ENCODE measurements at regions not wholly inside any gene's neighbourhood (a gene's known extent, or its start where the extent isn't known, plus 50 kb on each side); places are given as distances from the start of the nearest gene placed in this dataset.
"Not testable (repeated sequence)": the region's sequence is repeated elsewhere in the genome, so short reads cannot be mapped to it uniquely, and the experiment has no call there.

DNA sequence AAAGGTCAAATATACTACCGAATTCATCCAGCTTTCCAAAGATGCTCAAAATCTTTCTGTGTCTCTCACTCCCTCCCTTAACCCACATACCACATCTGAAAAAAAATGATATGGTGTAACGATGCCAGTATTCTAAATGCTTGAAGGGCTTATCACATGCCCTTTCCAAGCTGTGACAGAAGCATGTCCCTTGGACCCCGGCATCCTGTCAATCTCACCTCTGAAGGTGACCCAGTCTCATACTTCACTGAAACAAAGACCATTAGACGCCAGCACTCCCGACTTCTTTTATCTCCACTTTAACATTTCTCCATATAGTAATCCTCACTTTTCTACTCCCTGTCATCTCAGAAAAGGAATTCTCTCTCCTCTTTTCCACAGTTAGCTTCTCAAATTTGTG is 130.8 kb downstream of the KBTBD2 start:
- ATAC-seq, H3K27ac Mint-ChIP-seq, DNase-seq, H3K36me3 Mint-ChIP-seq, POLR2A ChIA-PET, H3K9me3 Mint-ChIP-seq: not testable (repeated sequence)
- Mint-ChIP-seq H3K4me1 (peaks cover 6 to 15% (median 12%) of the 10 kb centered on the region in 4 donors), H3K27me3 (peaks cover 25 to 59% (median 44%) of the 10 kb centered on the region in 5 donors), H3K4me3 (peak overlapping the region in 1 of 10 donors; percentile 12)

GRCh38 chr7:32759859-32760258 is 131.7 kb downstream of the KBTBD2 start:
- DNase-seq, H3K4me3 Mint-ChIP-seq, H3K9me3 Mint-ChIP-seq, ATAC-seq, H3K36me3 Mint-ChIP-seq, POLR2A ChIA-PET, H3K27ac Mint-ChIP-seq: not testable (repeated sequence)
- Mint-ChIP-seq H3K27me3 (peaks cover 24 to 62% (median 40%) of the 10 kb centered on the region in 5 donors), H3K4me1 (peaks cover 6 to 15% (median 12%) of the 10 kb centered on the region in 4 donors)

GRCh38 chr7:32753872-32754271 is 137.7 kb downstream of the KBTBD2 start:
- H3K4me1 Mint-ChIP-seq, H3K27ac Mint-ChIP-seq, ATAC-seq, H3K4me3 Mint-ChIP-seq, H3K9me3 Mint-ChIP-seq, H3K36me3 Mint-ChIP-seq, POLR2A ChIA-PET, DNase-seq: not testable (repeated sequence)
- H3K27me3 Mint-ChIP-seq = peaks cover 0 to 30% (median 9%) of the 10 kb centered on the region in 5 donors

DNA sequence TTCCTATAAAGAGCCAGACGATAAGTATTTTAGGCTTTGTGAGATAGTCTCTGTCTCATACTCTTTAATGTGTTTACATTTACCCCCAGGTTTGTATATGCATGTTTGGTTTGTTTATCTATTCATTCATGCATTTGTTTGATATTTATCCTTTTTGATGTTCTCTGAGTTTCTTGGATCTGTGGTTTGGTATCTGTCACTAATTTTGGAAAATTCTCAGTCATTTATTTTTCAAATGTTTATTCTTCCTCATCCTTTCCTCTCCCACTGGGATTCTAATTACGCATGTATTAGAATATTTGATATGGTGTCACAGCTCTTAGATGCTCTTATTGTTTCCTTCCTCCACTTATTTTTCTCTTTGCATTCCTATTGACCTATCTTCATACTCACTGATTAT is 143.2 kb downstream of the KBTBD2 start:
- H3K27ac Mint-ChIP-seq, DNase-seq, ATAC-seq, POLR2A ChIA-PET, H3K9me3 Mint-ChIP-seq, H3K4me3 Mint-ChIP-seq, H3K36me3 Mint-ChIP-seq, H3K4me1 Mint-ChIP-seq: not testable (repeated sequence)
- H3K27me3 Mint-ChIP-seq = peaks cover 2 to 48% (median 20%) of the 10 kb centered on the region in 5 donors

DNA sequence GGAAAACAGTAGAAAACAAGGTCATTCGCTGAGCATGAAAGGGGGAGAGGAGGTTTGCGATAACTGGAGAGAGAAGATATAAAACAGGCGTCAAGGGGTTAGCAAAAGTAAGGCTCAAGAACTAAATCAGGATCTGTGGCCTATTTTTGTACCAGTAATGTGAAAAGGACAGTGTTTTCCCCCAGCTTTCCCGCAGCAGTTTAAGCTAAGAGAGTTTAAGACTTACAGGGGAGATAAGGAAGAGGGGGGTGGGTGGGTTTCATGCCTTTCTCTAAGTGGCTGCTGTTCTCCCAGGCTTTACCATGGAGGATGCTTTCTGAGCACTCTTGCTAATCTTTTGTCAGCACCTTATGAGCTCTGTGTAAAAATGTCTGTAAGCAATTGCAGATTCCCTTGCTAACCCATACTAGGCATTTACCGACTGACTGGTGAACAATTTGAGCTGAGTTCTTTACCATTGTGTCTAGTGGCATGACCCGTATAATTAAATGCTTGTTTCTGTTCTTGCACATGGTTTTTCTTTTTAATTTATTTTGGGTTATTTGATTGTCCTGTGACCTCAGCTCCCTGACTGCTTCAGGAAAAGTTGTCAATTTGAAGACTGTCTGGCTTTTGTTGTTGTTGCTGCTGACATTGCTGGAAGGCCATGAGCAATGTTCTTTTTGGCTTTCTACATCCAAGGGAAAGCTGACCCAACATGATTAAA is 144.0 kb downstream of the KBTBD2 start:
- DNase-seq, H3K4me1 Mint-ChIP-seq, H3K27ac Mint-ChIP-seq, ATAC-seq, H3K36me3 Mint-ChIP-seq, H3K4me3 Mint-ChIP-seq, H3K9me3 Mint-ChIP-seq, POLR2A ChIA-PET: not testable (repeated sequence)
- H3K27me3 Mint-ChIP-seq = peaks cover 2 to 48% (median 20%) of the 10 kb centered on the region in 5 donors

- H3K27ac Mint-ChIP-seq, H3K36me3 Mint-ChIP-seq, H3K4me3 Mint-ChIP-seq, DNase-seq, ATAC-seq, H3K9me3 Mint-ChIP-seq, POLR2A ChIA-PET, H3K4me1 Mint-ChIP-seq: not testable (repeated sequence)
- peaks cover 4 to 20% (median 10%) of the 10 kb centered on the region in 5 donors for H3K27me3 Mint-ChIP-seq
Observed at GRCh38 chr7:32741853-32742476, 149.6 kb downstream of the KBTBD2 start.

GRCh38 chr7:32739749-32740148 is 151.8 kb downstream of the KBTBD2 start:
- H3K4me3 Mint-ChIP-seq, H3K9me3 Mint-ChIP-seq, H3K36me3 Mint-ChIP-seq, DNase-seq, ATAC-seq, POLR2A ChIA-PET, H3K4me1 Mint-ChIP-seq, H3K27ac Mint-ChIP-seq: not testable (repeated sequence)
- peaks cover 4 to 18% (median 16%) of the 10 kb centered on the region in 5 donors for H3K27me3 Mint-ChIP-seq

- not testable (repeated sequence) for DNase-seq, ATAC-seq
Observed at GRCh38 chr7:32738390-32738789, 153.2 kb downstream of the KBTBD2 start.

GRCh38 chr7:32732767-32733166 is 158.8 kb downstream of the KBTBD2 start:
- DNase-seq, POLR2A ChIA-PET, ATAC-seq, H3K9me3 Mint-ChIP-seq, H3K4me3 Mint-ChIP-seq, H3K4me1 Mint-ChIP-seq, H3K36me3 Mint-ChIP-seq: not testable (repeated sequence)
- Mint-ChIP-seq H3K27me3 (peaks cover 0 to 21% (median 14%) of the 10 kb centered on the region in 5 donors), H3K27ac (peak overlapping the region in 1 of 10 donors; percentile 5)

More at GRCh38 chr7:32738390-32738789, 153.2 kb downstream of the KBTBD2 start:
- H3K27me3 Mint-ChIP-seq, H3K4me1 Mint-ChIP-seq, POLR2A ChIA-PET, H3K4me3 Mint-ChIP-seq, H3K36me3 Mint-ChIP-seq, H3K27ac Mint-ChIP-seq, H3K9me3 Mint-ChIP-seq: not testable (repeated sequence)

- peak overlapping the region; percentile 36 to 82 (median 54) for H3K4me3 Mint-ChIP-seq
- not testable (repeated sequence) for ATAC-seq, H3K4me1 Mint-ChIP-seq, H3K27ac Mint-ChIP-seq, DNase-seq, H3K9me3 Mint-ChIP-seq, H3K36me3 Mint-ChIP-seq
- peaks cover 5 to 43% (median 23%) of the 10 kb centered on the region in 5 donors for H3K27me3 Mint-ChIP-seq
- POLR2A ChIA-PET = interaction anchor here (1.4 kb wide), 1 partner anchor 233 kb away, joined by 3 read pairs; no protein-coding TSS in a partner anchor
Observed at GRCh38 chr7:32729335-32729675, 162.3 kb downstream of the KBTBD2 start.

- peak; percentile 76 to 81 for ATAC-seq
- peak; percentile 9 to 62 (median 20) for DNase-seq
- H3K9me3 Mint-ChIP-seq, H3K36me3 Mint-ChIP-seq, H3K27ac Mint-ChIP-seq, H3K4me1 Mint-ChIP-seq: not testable (repeated sequence)
- peaks cover 5 to 48% (median 23%) of the 10 kb centered on the region in 5 donors for H3K27me3 Mint-ChIP-seq
- POLR2A ChIA-PET = interaction anchor here (0.7 to 1.4 kb wide), 2 partner anchors 162 to 233 kb away, joined by 3 read pairs; no protein-coding TSS in a partner anchor
- peak overlapping the region; percentile 43 to 82 (median 60) for H3K4me3 Mint-ChIP-seq
Observed at GRCh38 chr7:32728412-32729334, 162.9 kb downstream of the KBTBD2 start.

DNA sequence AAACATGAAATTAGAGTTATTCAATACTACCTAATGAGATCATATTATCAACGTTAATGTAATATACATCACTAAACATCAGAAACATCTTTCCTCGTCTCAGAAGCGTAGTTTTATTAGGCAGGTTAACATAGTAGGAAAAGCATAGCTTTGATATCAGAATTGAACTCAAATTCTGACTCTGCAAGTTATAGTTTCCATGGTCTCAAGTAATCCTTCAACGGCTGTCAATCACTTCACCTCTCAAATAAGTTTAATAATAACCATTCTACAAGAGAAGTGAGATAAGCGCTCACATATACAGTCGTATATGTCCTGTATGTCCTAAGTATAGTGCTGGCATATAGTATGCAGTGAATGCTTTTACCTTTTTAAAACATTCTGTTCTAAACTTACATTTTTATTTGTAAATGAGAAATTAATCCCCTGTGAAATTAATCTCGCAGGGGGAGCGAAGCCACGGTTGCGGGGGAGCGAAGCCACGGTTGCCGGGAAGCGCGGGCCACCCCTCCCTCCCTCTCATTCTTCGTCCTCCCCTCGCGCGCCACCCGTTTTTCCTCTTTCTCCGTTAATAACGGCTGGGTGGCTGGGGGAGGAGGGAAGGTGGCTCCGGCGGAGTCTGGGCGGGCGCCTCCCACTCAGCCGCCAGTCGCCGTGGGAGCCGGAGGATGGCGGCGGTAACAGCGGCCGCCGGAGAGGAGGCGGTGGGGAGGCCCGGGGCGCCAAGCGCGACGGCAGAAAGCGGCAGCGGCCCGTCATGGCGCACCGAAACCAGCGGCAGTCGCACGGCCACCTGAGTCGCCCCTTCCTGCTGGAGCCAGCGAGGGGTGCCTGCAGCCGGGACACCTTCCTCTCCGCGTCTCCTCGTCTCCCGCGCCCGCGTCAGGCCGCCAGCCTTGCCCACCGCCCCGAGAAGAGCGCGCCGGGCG is 163.8 kb downstream of the KBTBD2 start:
- not testable (repeated sequence) for H3K36me3 Mint-ChIP-seq, H3K4me1 Mint-ChIP-seq, H3K9me3 Mint-ChIP-seq
- DNase-seq (peak in 9 of 10 donors; percentile 1 to 63 (median 17)), ATAC-seq (peak; percentile 67 to 78)
- Mint-ChIP-seq H3K27ac (peak overlapping the region in 2 of 10 donors; percentile 63 to 68), H3K27me3 (peaks cover 5 to 54% (median 26%) of the 10 kb centered on the region in 5 donors), H3K4me3 (peak overlapping the region; percentile 66 to 91 (median 82))
- POLR2A ChIA-PET = interaction anchor here (0.7 kb wide), 1 partner anchor 163 kb away, joined by 3 read pairs; no protein-coding TSS in a partner anchor

Measured in naive thymus-derived CD8-positive, alpha-beta T cell (primary cell).